Fibroblast of pulmonary artery (primary cell): ENCODE measurements at regions not wholly inside any gene's neighbourhood (a gene's known extent, or its start where the extent isn't known, plus 50 kb on each side); places are given as distances from the start of the nearest gene placed in this dataset.

Experiments
- DNase-seq: peaks from one replicate; pipeline ENCODE4 v3.0.0-alpha.2; 2010; ENCODE audit warnings: low read depth
- H3K4me3 ChIP-seq: replicated peaks from 2 replicates; pipeline ENCODE4 v1.5.1; 2011; ENCODE audit warnings: low read depth, mild to moderate bottlenecking, control low read depth, low read length, moderate library complexity
- TF ChIP-seq, protein P1 (sequence below): IDR thresholded peaks from 2 replicates; pipeline ENCODE4 v1.5.1; 2011; ENCODE audit warnings: mild to moderate bottlenecking, control low read depth, low read length, inconsistent platforms; ENCODE audit errors: missing control alignments

DNA sequence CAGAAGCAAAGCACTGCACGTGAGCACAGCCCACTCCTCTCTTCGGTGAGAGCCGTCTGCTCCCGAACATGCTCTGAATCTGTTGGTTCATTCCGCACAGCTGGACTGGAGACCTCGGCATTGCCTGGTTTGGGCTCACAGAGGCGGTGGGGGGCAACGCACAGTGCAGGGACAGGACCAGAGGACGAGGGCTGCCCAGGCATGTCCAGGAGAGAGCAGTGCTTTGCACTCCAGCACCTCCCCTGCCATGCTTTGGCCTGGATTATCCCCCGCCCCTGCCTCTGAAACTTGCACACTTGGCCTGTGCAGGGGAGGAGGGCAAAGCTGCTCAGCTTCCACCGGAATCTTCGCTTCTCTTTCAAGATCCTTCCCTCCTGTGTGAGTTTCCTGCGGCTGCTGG lies 536.5 kb downstream of the BRD1 start:
- no peak overlapping the region for H3K4me3 ChIP-seq
- DNase-seq = no peak
- TF ChIP-seq, protein P1, sequence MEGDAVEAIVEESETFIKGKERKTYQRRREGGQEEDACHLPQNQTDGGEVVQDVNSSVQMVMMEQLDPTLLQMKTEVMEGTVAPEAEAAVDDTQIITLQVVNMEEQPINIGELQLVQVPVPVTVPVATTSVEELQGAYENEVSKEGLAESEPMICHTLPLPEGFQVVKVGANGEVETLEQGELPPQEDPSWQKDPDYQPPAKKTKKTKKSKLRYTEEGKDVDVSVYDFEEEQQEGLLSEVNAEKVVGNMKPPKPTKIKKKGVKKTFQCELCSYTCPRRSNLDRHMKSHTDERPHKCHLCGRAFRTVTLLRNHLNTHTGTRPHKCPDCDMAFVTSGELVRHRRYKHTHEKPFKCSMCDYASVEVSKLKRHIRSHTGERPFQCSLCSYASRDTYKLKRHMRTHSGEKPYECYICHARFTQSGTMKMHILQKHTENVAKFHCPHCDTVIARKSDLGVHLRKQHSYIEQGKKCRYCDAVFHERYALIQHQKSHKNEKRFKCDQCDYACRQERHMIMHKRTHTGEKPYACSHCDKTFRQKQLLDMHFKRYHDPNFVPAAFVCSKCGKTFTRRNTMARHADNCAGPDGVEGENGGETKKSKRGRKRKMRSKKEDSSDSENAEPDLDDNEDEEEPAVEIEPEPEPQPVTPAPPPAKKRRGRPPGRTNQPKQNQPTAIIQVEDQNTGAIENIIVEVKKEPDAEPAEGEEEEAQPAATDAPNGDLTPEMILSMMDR = no peak

DNA sequence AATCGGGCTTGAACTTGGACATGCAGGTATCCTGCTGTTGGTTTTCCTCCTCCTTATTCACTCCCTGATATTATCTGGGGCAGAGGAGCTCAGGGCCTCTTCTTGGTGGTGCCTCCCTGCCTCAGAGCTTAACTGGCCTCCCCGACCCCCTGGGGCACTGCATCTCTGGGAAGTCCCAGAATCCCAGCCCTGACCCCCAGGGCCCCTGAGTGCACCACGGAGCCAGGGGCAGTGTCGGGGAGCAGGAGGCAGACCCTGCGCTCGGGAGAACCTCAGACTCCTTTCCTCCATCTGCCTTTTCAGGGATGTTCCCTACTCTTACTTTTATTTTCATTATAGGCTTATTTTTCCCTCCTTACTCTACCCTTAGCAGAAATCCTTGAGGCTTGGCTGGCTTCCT lies 537.0 kb downstream of the BRD1 start:
- TF ChIP-seq, protein P1 = no peak
- H3K4me3 ChIP-seq = no peak overlapping the region
- no peak for DNase-seq

- no peak for DNase-seq
- H3K4me3 ChIP-seq = no peak overlapping the region
Observed at GRCh38 chr22:49289822-49290679, 537.6 kb downstream of the BRD1 start.

GRCh38 chr22:49286181-49286760 lies 541.4 kb downstream of the BRD1 start:
- TF ChIP-seq, protein P1 = no peak
- H3K4me3 ChIP-seq = no peak overlapping the region
- no peak for DNase-seq

More at GRCh38 chr22:49289822-49290679, 537.6 kb downstream of the BRD1 start:
- TF ChIP-seq, protein P1 = no peak

GRCh38 chr22:49284931-49285330 lies 542.7 kb downstream of the BRD1 start:
- TF ChIP-seq, protein P1 = no peak
- no peak for DNase-seq
- H3K4me3 ChIP-seq = no peak overlapping the region

- TF ChIP-seq, protein P1 = no peak
- DNase-seq = no peak
- no peak overlapping the region for H3K4me3 ChIP-seq
Observed at GRCh38 chr22:49284056-49284784, 543.5 kb downstream of the BRD1 start.
